ENCODE measurements at regions not wholly inside any gene's neighbourhood (a gene's known extent, or its start where the extent isn't known, plus 50 kb on each side); places are given as distances from the start of the nearest gene placed in this dataset.

- TF ChIP-seq CTCF (conservative IDR thresholded peaks at IDR 0.05) = no peak
- no peak for TF ChIP-seq EZH2 (IDR thresholded peaks at IDR 0.05; ENCODE audit: low read depth)
Observed at GRCh38 chr7:11946794-11947193, 114.8 kb upstream of the THSD7A start.

Measured in PC-9 (cell line).